B cell (primary cell): ENCODE measurements at regions not wholly inside any gene's neighbourhood (a gene's known extent, or its start where the extent isn't known, plus 50 kb on each side); places are given as distances from the start of the nearest gene placed in this dataset.

Experiments
- ATAC-seq: fragments of 200-7000 bp; cut with Tn5 transposase; one replicate; pipeline ENCODE4 v1.10.0; 2021; ENCODE audit warnings: low read depth, mild to moderate bottlenecking, moderate number of reproducible peaks, moderate library complexity
- CTCF ChIA-PET: fragments of 350-600 bp; sonication (Branson Sonifier 250); formaldehyde crosslinking; loops from one replicate; lab custom pipeline; 2021; ENCODE audit warnings: antibody characterized with exemption, inconsistent platforms; lab: Charles Lee
- POLR2A ChIA-PET: fragments of 350-600 bp; sonication (Branson Sonifier 250); formaldehyde crosslinking; loops from one replicate; lab custom pipeline; 2021; ENCODE audit warnings: antibody characterized with exemption; lab: Charles Lee
- DNase-seq: peaks from one replicate; pipeline ENCODE4 v3.0.0; 2013
- H2AFZ ChIP-seq: 2 replicates; pipeline ENCODE4 v1.6.1; 2012; ENCODE audit warnings: mild to moderate bottlenecking, low read depth, low read length; ENCODE audit not compliant: insufficient read depth, poor library complexity, severe bottlenecking
- H3K27ac ChIP-seq, 2 donors: 1 replicate in 1 of 2; 2 replicates in 1 of 2; pipeline ENCODE4 v1.5.1; 2012 to 2013; ENCODE audit warnings: low read length in 2 of 2, mild to moderate bottlenecking in 2 of 2, moderate library complexity in 1 of 2
- H3K27me3 ChIP-seq, 4 experiments: fragments of 200-600 bp in 1 of 4; sonication (generic) in 1 of 4; replicated peaks in 1 of 4; 1 replicate in 2 of 4; 2 replicates in 2 of 4; pipeline versions ENCODE4 v1.6.1 to v1.7.0; 2013 to 2016; ENCODE audit warnings: low read length in 3 of 4, mild to moderate bottlenecking in 2 of 4, mixed read lengths in 1 of 4, moderate library complexity in 1 of 4; ENCODE audit not compliant: insufficient read depth in 4 of 4, control insufficient read depth in 3 of 4; ENCODE audit errors: control extremely low read depth in 1 of 4
- H3K36me3 ChIP-seq, 2 experiments: replicated peaks in 1 of 2; 1 replicate in 1 of 2; 2 replicates in 1 of 2; pipeline versions ENCODE4 v1.6.1 to v1.7.1; 2013; ENCODE audit warnings: low read length in 1 of 2; ENCODE audit not compliant: insufficient read depth in 2 of 2, control insufficient read depth in 1 of 2; ENCODE audit errors: control extremely low read depth in 1 of 2, extremely low read depth in 1 of 2
- H3K4me1 ChIP-seq, 2 donors: fragments of 200-600 bp in 1 of 2; sonication (generic) in 1 of 2; 1 replicate in 1 of 2; 2 replicates in 1 of 2; pipeline versions ENCODE4 v1.5.1 to v1.6.1; 2013 to 2017; ENCODE audit warnings: low read length in 2 of 2; ENCODE audit not compliant: control insufficient read depth in 2 of 2, insufficient read depth in 2 of 2
- H3K4me2 ChIP-seq: replicated peaks from 2 replicates; pipeline ENCODE3; 2012; ENCODE audit warnings: mild to moderate bottlenecking, low read depth, low read length; ENCODE audit not compliant: poor library complexity, severe bottlenecking
- H3K4me3 ChIP-seq, 5 experiments: fragments of 200-600 bp in 1 of 5; sonication (generic) in 1 of 5; 1 replicate in 3 of 5; 2 replicates in 2 of 5; pipeline versions ENCODE4 v1.5.1 to v1.7.0; 2011 to 2016; ENCODE audit warnings: low read length in 4 of 5, mild to moderate bottlenecking in 4 of 5, low read depth in 2 of 5, control low read depth in 1 of 5, moderate library complexity in 1 of 5; ENCODE audit not compliant: insufficient read depth in 1 of 5; ENCODE audit errors: control extremely low read depth in 1 of 5, extremely low read depth in 1 of 5
- H3K79me2 ChIP-seq: fragments of 200-600 bp; sonication (generic); one replicate; pipeline ENCODE4 v1.6.0; 2016; ENCODE audit warnings: low read length; ENCODE audit not compliant: control insufficient read depth, insufficient read depth
- H3K9ac ChIP-seq: fragments of 200-600 bp; sonication (generic); 2 replicates; pipeline ENCODE4 v1.6.1; 2017; ENCODE audit warnings: mild to moderate bottlenecking, low read length, moderate library complexity
- H3K9me3 ChIP-seq, 3 donors: one replicate each; pipeline versions ENCODE4 v1.6.1 to v1.7.1; 2013; ENCODE audit warnings: low read length in 2 of 3; ENCODE audit not compliant: control insufficient read depth in 2 of 3, insufficient read depth in 1 of 3; ENCODE audit errors: control extremely low read depth in 1 of 3
- H4K20me1 ChIP-seq: 2 replicates; pipeline ENCODE4 v1.6.0; 2012; ENCODE audit warnings: mild to moderate bottlenecking, low read length; ENCODE audit not compliant: insufficient read depth, control insufficient read depth, poor library complexity, severe bottlenecking
- H3K27ac Mint-ChIP-seq: one replicate; pipeline ENCODE4 v1.8.0; 2021; ENCODE audit warnings: mixed read lengths
- H3K27me3 Mint-ChIP-seq: one replicate; pipeline ENCODE4 v1.8.0; 2021; ENCODE audit warnings: mixed read lengths
- H3K4me1 Mint-ChIP-seq: one replicate; pipeline ENCODE4 v1.8.0; 2021; ENCODE audit warnings: mixed read lengths
- H3K4me3 Mint-ChIP-seq: one replicate; pipeline ENCODE4 v1.8.0; 2021; ENCODE audit warnings: mixed read lengths
- H3K9me3 Mint-ChIP-seq: one replicate; pipeline ENCODE4 v1.8.0; 2022; ENCODE audit warnings: mixed read lengths; ENCODE audit not compliant: insufficient read depth
- CTCF ChIP-seq: fragments of 200-600 bp; IDR thresholded peaks from one replicate; pipeline ENCODE4 v1.8.0; 2022; ENCODE audit warnings: antibody characterized with exemption, mild to moderate bottlenecking
- EZH2 ChIP-seq: IDR thresholded peaks from 2 replicates; pipeline ENCODE4 v1.6.1; 2012; ENCODE audit warnings: borderline replicate concordance, low read depth, mild to moderate bottlenecking, moderate library complexity, low read length; ENCODE audit not compliant: insufficient read depth, poor library complexity, severe bottlenecking
- WGBS: methylation state at CpG from one replicate; pipeline ENCODE4 v1.1.5; 2013; ENCODE audit warnings: missing lambda C conversion rate; ENCODE audit not compliant: insufficient coverage; 5-methylcytosine and 5-hydroxymethylcytosine counted together
- intact Hi-C: fragments of 100-400 bp; cut with micrococcal nuclease; formaldehyde crosslinking; loops from one replicate; pipeline ENCODE4 v1.10.0; 2022

- Mint-ChIP-seq H3K27me3 (no peaks in the 10 kb centered on the region), H3K4me1 (no peaks in the 10 kb centered on the region), H3K27ac (no peak overlapping the region), H3K9me3 (no peaks in the 10 kb centered on the region), H3K4me3 (no peak overlapping the region)
- Histone ChIP-seq H3K9me3 (no peaks in the 10 kb centered on the region), H3K9ac (no peak overlapping the region), H4K20me1 (no peaks in the 10 kb centered on the region), H3K4me1 (no peaks in the 10 kb centered on the region), H2AFZ (no peak overlapping the region), H3K4me2 (no peak overlapping the region), H3K79me2 (no peaks in the 10 kb centered on the region), H3K4me3 (no peak overlapping the region), H3K36me3 (no peaks in the 10 kb centered on the region), H3K27ac (no peak overlapping the region), H3K27me3 (no peaks in the 10 kb centered on the region)
- 100% methylated on average over 2 of the region's 6 CpGs for WGBS
- ATAC-seq = no peak
- intact Hi-C loops = no loop called here
- DNase-seq = no peak
- CTCF ChIA-PET = no interaction called here
- TF ChIP-seq CTCF (no peak), EZH2 (no peak)
- POLR2A ChIA-PET = no interaction called here
Measured at GRCh38 chr4:66130042-66130441, 459.8 kb upstream of the EPHA5 start.

- POLR2A ChIA-PET = no interaction called here
- no peak overlapping the region for H3K4me3 Mint-ChIP-seq
- intact Hi-C loops = no loop called here
Measured at GRCh38 chr4:66123831-66124413, 453.6 kb upstream of the EPHA5 start.

More at GRCh38 chr4:66123831-66124413, 453.6 kb upstream of the EPHA5 start:
- H3K4me2 ChIP-seq = no peak overlapping the region
- Mint-ChIP-seq H3K27me3 (no peaks in the 10 kb centered on the region), H3K27ac (no peak overlapping the region), H3K9me3 (no peaks in the 10 kb centered on the region), H3K4me1 (no peaks in the 10 kb centered on the region)
- no peaks in the 10 kb centered on the region for H3K36me3 ChIP-seq
- peaks cover 0 to 1% (median 0%) of the 10 kb centered on the region in 3 donors for H3K9me3 ChIP-seq
- TF ChIP-seq CTCF (no peak), EZH2 (no peak)
- no peak for ATAC-seq
- no peaks in the 10 kb centered on the region for H4K20me1 ChIP-seq
- H2AFZ ChIP-seq = no peak overlapping the region
- WGBS = no CpG with 5 or more reads among the region's 1 CpG
- no peak for DNase-seq
- H3K27ac ChIP-seq = no peak overlapping the region
- H3K4me3 ChIP-seq = no peak overlapping the region
- no peaks in the 10 kb centered on the region for H3K4me1 ChIP-seq
- CTCF ChIA-PET = no interaction called here
- H3K79me2 ChIP-seq = no peaks in the 10 kb centered on the region
- no peaks in the 10 kb centered on the region for H3K27me3 ChIP-seq
- no peak overlapping the region for H3K9ac ChIP-seq
